SK-N-SH (cell line): ENCODE measurements at regions not wholly inside any gene's neighbourhood (a gene's known extent, or its start where the extent isn't known, plus 50 kb on each side); places are given as distances from the start of the nearest gene placed in this dataset.

ENCODE experiments used
- CTCF ChIA-PET: fragments of 300-600, 350-600 bp; formaldehyde crosslinking; extraction: SDS; loops from one replicate; lab custom pipeline; 2021; lab: Yijun Ruan, JAX
- POLR2A ChIA-PET: fragments of 350-600 bp; sonication (Branson Sonifier 250); formaldehyde crosslinking; extraction: SDS; loops from one replicate; lab custom pipeline; 2020; ENCODE audit warnings: antibody characterized with exemption, inconsistent platforms; lab: Yijun Ruan, JAX
- DNase-seq: peaks from one replicate; pipeline ENCODE4 v3.0.0; 2012
- H2AFZ ChIP-seq: fragments of 200-600 bp; sonication (generic); 2 replicates; pipeline ENCODE4 v1.8.1; 2016; ENCODE audit warnings: antibody characterized with exemption, mild to moderate bottlenecking, low read depth
- H3F3A ChIP-seq: fragments of 200-600 bp; sonication (generic); replicated peaks from 2 replicates; pipeline ENCODE3; 2016; ENCODE audit warnings: antibody characterized with exemption, mild to moderate bottlenecking; ENCODE audit not compliant: insufficient read depth
- H3K27ac ChIP-seq, 2 experiments: fragments of 200-500 bp in 1 of 2; fragments of 200-600 bp in 1 of 2; sonication (Bioruptor generic) in 1 of 2; sonication (generic), shearing (Covaris generic) in 1 of 2; 2 replicates each; pipeline versions ENCODE4 v1.5.1 to v1.6.1; 2014 to 2016; ENCODE audit warnings: low read depth in 2 of 2, inconsistent platforms in 1 of 2, low read length in 1 of 2, mild to moderate bottlenecking in 1 of 2, mixed read lengths in 1 of 2
- H3K27me3 ChIP-seq: fragments of 200-600 bp; sonication (generic), shearing (Covaris generic); 2 replicates; pipeline ENCODE4 v1.6.1; 2016; ENCODE audit warnings: mixed run types; ENCODE audit not compliant: insufficient read depth
- H3K36me3 ChIP-seq, 2 experiments: fragments of 200-500 bp in 1 of 2; fragments of 200-600 bp in 1 of 2; sonication (Bioruptor generic) in 1 of 2; sonication (generic) in 1 of 2; replicated peaks in 1 of 2; 2 replicates each; pipeline versions ENCODE3 to v1.5.1; 2014 to 2016; ENCODE audit warnings: low read length in 1 of 2, mild to moderate bottlenecking in 1 of 2; ENCODE audit not compliant: insufficient read depth in 2 of 2, control insufficient read depth in 1 of 2
- H3K4me1 ChIP-seq, 2 experiments: fragments of 200-500 bp in 1 of 2; fragments of 200-600 bp in 1 of 2; sonication (Bioruptor generic) in 1 of 2; sonication (generic), shearing (Covaris generic) in 1 of 2; 2 replicates each; pipeline versions ENCODE4 v1.5.1 to v1.6.1; 2014 to 2016; ENCODE audit warnings: low read depth in 1 of 2, low read length in 1 of 2, mixed run types in 1 of 2; ENCODE audit not compliant: insufficient read depth in 2 of 2, control insufficient read depth in 1 of 2
- H3K4me2 ChIP-seq: fragments of 200-600 bp; sonication (generic), shearing (Covaris generic); 2 replicates; pipeline ENCODE4 v1.6.1; 2017; ENCODE audit warnings: mixed run types
- H3K4me3 ChIP-seq, 2 experiments: fragments of 200-500 bp in 1 of 2; fragments of 200-600 bp in 1 of 2; sonication (Bioruptor generic) in 1 of 2; sonication (generic), shearing (Covaris generic) in 1 of 2; 2 replicates each; pipeline versions ENCODE4 v1.5.1 to v1.8.1; 2014 to 2016; ENCODE audit warnings: low read depth in 2 of 2, inconsistent platforms in 1 of 2, low read length in 1 of 2, mild to moderate bottlenecking in 1 of 2, mixed read lengths in 1 of 2, moderate library complexity in 1 of 2
- H3K79me2 ChIP-seq: fragments of 200-600 bp; sonication (generic); 2 replicates; pipeline ENCODE4 v1.8.1; 2017; ENCODE audit warnings: mild to moderate bottlenecking; ENCODE audit not compliant: insufficient read depth
- H3K9ac ChIP-seq: fragments of 200-600 bp; sonication (generic); 2 replicates; pipeline ENCODE4 v1.6.1; 2017; ENCODE audit warnings: mixed run types
- H3K9me2 ChIP-seq: fragments of 200-600 bp; sonication (generic); 2 replicates; pipeline ENCODE4 v1.6.1; 2017; ENCODE audit warnings: mixed run types
- H3K9me3 ChIP-seq: fragments of 200-600 bp; sonication (generic); 2 replicates; pipeline ENCODE4 v1.6.1; 2017; ENCODE audit warnings: mixed run types, mild to moderate bottlenecking, moderate library complexity
- H4K20me1 ChIP-seq: fragments of 200-600 bp; sonication (generic); 2 replicates; pipeline ENCODE4 v1.6.1; 2017; ENCODE audit warnings: mild to moderate bottlenecking, mixed run types; ENCODE audit not compliant: insufficient read depth
- ELF1 ChIP-seq: IDR thresholded peaks from 2 replicates; pipeline ENCODE4 v1.4.0; 2012
- EZH2phosphoT487 ChIP-seq: fragments of 200-600 bp; sonication (generic); IDR thresholded peaks from 2 replicates; pipeline ENCODE4 v1.6.1; 2017; ENCODE audit warnings: low read depth, mixed run types, mild to moderate bottlenecking, antibody characterized with exemption, moderate library complexity, borderline replicate concordance
- FOSL2 ChIP-seq: IDR thresholded peaks from 2 replicates; pipeline ENCODE4 v1.4.0; 2012; ENCODE audit warnings: low read depth, mild to moderate bottlenecking, moderate library complexity, borderline replicate concordance
- FOXJ3 ChIP-seq: sonication (generic); formaldehyde crosslinking; IDR thresholded peaks from 2 replicates; pipeline ENCODE4 v1.5.1; 2020; ENCODE audit warnings: mild to moderate bottlenecking, missing genetic modification reagents
- GABPA ChIP-seq: IDR thresholded peaks from 2 replicates; pipeline ENCODE4 v1.4.0; 2012; ENCODE audit warnings: low read depth, mild to moderate bottlenecking
- GATA2 ChIP-seq: sonication (generic); formaldehyde crosslinking; IDR thresholded peaks from 2 replicates; pipeline ENCODE4 v1.5.0; 2020; ENCODE audit warnings: mild to moderate bottlenecking, missing genetic modification reagents
- IRF3 ChIP-seq: fragments of 150-350 bp; IDR thresholded peaks from 2 replicates; pipeline ENCODE4 v1.6.1; 2016; ENCODE audit warnings: mild to moderate bottlenecking, low read depth, low read length
- JUND ChIP-seq: IDR thresholded peaks from 2 replicates; pipeline ENCODE4 v1.4.0; 2012
- MAX ChIP-seq: IDR thresholded peaks from 2 replicates; pipeline ENCODE4 v1.4.0; 2012; ENCODE audit warnings: low read depth
- NRF1 ChIP-seq: IDR thresholded peaks from 2 replicates; pipeline ENCODE4 v1.6.1; 2012; ENCODE audit warnings: low read depth, mild to moderate bottlenecking, low read length
- PBX3 ChIP-seq: IDR thresholded peaks from 2 replicates; pipeline ENCODE4; 2012
- POLR2AphosphoS5 ChIP-seq: IDR thresholded peaks from 2 replicates; pipeline ENCODE4 v1.6.1; 2012; ENCODE audit warnings: low read depth, low read length
- RCOR1 ChIP-seq: fragments of 150-350 bp; IDR thresholded peaks from 2 replicates; pipeline ENCODE4 v1.6.1; 2017; ENCODE audit warnings: antibody characterized with exemption, low read length
- REST ChIP-seq: IDR thresholded peaks from 2 replicates; pipeline ENCODE4 v1.6.1; 2012; ENCODE audit warnings: mild to moderate bottlenecking, low read depth, low read length, moderate library complexity
- RFX5 ChIP-seq: IDR thresholded peaks from 2 replicates; pipeline ENCODE4 v1.6.1; 2012; ENCODE audit warnings: mild to moderate bottlenecking, improper control_type of control experiment, low read length
- RXRA ChIP-seq: IDR thresholded peaks from 2 replicates; pipeline ENCODE4 v1.4.0; 2012; ENCODE audit warnings: low read depth, mild to moderate bottlenecking, borderline replicate concordance
- SMC3 ChIP-seq: IDR thresholded peaks from 2 replicates; pipeline ENCODE4 v1.6.1; 2012; ENCODE audit warnings: low read depth, low read length, improper control_type of control experiment
- TCF12 ChIP-seq: IDR thresholded peaks from 2 replicates; pipeline ENCODE4 v1.4.0; 2012
- TEAD4 ChIP-seq: IDR thresholded peaks from 2 replicates; pipeline ENCODE4 v1.4.0; 2012; ENCODE audit warnings: mild to moderate bottlenecking, borderline replicate concordance; ENCODE audit not compliant: insufficient read depth
- ZBTB33 ChIP-seq: IDR thresholded peaks from 2 replicates; pipeline ENCODE4 v1.4.0; 2012; ENCODE audit warnings: low read depth, borderline replicate concordance
- WGBS: methylation state at CpG from one replicate; pipeline ENCODE4 v1.1.6; 2017; ENCODE audit warnings: low lambda C conversion rate; 5-methylcytosine and 5-hydroxymethylcytosine counted together

GRCh38 chr1:3976821-3977220 is 76.7 kb upstream of the C1orf174 start:
- no peaks in the 10 kb centered on the region for H3K9me3 ChIP-seq
- no peaks in the 10 kb centered on the region for H4K20me1 ChIP-seq
- H3K4me1 ChIP-seq = peaks cover 0 to 2% of the 10 kb centered on the region in 2 experiments; a peak in 1 of 4 replicates
- no peaks in the 10 kb centered on the region for H3K36me3 ChIP-seq
- no peaks in the 10 kb centered on the region for H3K27me3 ChIP-seq
- no peaks in the 10 kb centered on the region for H3K79me2 ChIP-seq
- H3K9me2 ChIP-seq = no peaks in the 10 kb centered on the region
- DNase-seq = no peak
- WGBS = 70% methylated on average over 18 of the region's 23 CpGs
- no peaks in the 10 kb centered on the region for H3F3A ChIP-seq
- no peak overlapping the region for H3K4me3 ChIP-seq
- no peak overlapping the region for H2AFZ ChIP-seq
- H3K27ac ChIP-seq = no peak overlapping the region
- no peak overlapping the region for H3K4me2 ChIP-seq
- CTCF ChIA-PET = no interaction called here
- no peak overlapping the region for H3K9ac ChIP-seq
- POLR2A ChIA-PET = no interaction called here
- TF ChIP-seq IRF3 (no peak), SMC3 (no peak), MAX (no peak), RCOR1 (no peak), TEAD4 (no peak)

- Histone ChIP-seq H3K79me2 (no peaks in the 10 kb centered on the region), H3K27me3 (no peaks in the 10 kb centered on the region), H3K36me3 (no peaks in the 10 kb centered on the region), H3F3A (no peaks in the 10 kb centered on the region), H3K9ac (no peak overlapping the region), H3K9me2 (no peaks in the 10 kb centered on the region), H3K4me1 (peaks cover 0 to 9% of the 10 kb centered on the region in 2 experiments; a peak in 1 of 4 replicates), H3K4me2 (no peak overlapping the region), H2AFZ (no peak overlapping the region), H4K20me1 (no peaks in the 10 kb centered on the region), H3K27ac (no peak overlapping the region), H3K9me3 (no peaks in the 10 kb centered on the region), H3K4me3 (no peak overlapping the region)
- 55% methylated on average over 13 of the region's 23 CpGs for WGBS
- DNase-seq = no peak
- POLR2A ChIA-PET = no interaction called here
- CTCF ChIA-PET = no interaction called here
- TF ChIP-seq RXRA (no peak), GATA2 (no peak), TEAD4 (no peak), JUND (no peak), FOSL2 (no peak), RFX5 (no peak), RCOR1 (no peak), TCF12 (no peak), GABPA (no peak), EZH2phosphoT487 (no peak), PBX3 (no peak), POLR2AphosphoS5 (no peak), ZBTB33 (no peak), ELF1 (no peak), NRF1 (no peak), REST (no peak), FOXJ3 (CRISPR knock-in tag) (no peak)
Observed at GRCh38 chr1:3978196-3978989, 78.3 kb upstream of the C1orf174 start.
